NCI-H82 treated with DMSO at 0.1 percent for 48 hours (cell line): ENCODE measurements at regions not wholly inside any gene's neighbourhood (a gene's known extent, or its start where the extent isn't known, plus 50 kb on each side); places are given as distances from the start of the nearest gene placed in this dataset.
"Not testable (repeated sequence)": the region's sequence is repeated elsewhere in the genome, so short reads cannot be mapped to it uniquely, and the experiment has no call there.

Experiments used
- DNase-seq: peaks from one replicate; lab custom pipeline; 2025; ENCODE audit not compliant: unreplicated experiment; lab: John Stamatoyannopoulos, UW

GRCh38 chr10:43921478-43921877, 272.8 kb upstream of the ZNF32 start:
- DNase-seq = no peak

DNA sequence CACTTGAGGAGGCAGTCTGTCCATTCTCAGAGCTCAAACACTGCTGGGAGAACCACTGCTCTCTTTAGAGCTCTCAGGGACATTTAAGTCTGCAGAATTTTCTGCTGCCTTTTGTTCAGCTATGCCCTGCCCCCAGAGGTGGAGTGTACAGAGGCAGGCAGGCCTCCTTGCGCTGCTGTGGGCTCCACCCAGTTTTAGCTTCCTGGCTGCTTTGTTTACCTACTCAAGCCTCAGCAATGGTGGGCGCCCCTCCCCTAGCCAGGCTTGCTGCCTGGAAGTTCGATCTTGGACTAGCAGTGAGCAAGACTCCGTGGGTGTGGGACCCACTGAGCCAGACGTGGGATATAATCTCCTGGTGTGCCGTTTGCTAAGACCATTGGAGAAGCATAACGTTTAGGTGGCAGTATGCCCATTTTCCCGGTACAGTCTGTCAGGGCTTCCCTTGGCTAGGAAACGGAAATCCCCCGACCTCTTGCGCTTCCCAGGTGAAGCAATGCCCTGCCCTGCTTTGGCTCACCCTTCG, 271.6 kb upstream of the ZNF32 start:
- DNase-seq = not testable (repeated sequence)

DNA sequence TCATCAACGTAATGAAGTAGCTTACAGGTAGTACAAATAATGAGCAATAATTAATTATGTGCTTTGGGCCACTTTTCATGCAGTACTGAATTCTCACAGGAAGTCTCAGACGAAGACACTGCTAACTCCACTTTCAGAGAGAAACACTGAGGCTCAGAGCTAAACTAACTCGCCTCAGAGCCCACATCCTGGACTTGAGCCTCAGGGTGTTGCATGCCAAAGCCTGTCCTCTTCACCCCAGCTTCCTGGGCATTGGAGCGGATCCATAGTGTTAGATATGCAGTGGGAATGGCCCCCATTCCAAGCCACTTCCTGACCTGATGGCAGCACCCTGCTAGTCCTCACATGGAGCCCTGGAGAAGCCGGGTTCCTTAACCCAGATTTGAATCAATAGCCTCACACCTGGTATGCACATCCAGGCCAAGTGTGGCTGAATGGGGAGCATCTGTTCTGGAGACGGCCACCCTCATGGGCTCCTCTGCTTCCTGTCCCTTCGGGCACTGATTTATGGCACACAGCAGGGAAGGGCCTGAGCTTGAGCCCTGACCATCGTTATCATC, 265.1 kb upstream of the ZNF32 start:
- no peak for DNase-seq

GRCh38 chr10:43912469-43912868, 263.8 kb upstream of the ZNF32 start:
- no peak for DNase-seq

DNA sequence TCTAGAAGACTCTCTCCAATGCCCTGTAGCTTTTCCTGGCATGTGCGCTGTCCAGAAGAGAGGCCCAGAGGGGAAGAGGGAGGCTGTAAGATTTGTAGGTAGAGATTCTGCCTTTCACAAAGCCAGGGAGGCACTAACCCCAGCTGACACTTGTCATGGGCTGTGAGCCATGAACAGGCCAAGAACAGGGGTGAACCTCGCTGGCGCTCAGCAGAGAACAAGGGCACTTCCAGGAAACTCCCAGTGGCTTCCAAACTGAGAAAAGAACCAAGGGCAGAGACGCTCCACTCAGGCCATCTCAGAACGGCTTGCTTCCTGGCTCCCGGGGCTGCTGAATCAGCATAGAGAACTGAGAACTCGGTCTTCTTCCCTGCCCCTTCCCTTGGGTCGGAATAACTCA, 257.8 kb upstream of the ZNF32 start:
- DNase-seq = no peak

DNA sequence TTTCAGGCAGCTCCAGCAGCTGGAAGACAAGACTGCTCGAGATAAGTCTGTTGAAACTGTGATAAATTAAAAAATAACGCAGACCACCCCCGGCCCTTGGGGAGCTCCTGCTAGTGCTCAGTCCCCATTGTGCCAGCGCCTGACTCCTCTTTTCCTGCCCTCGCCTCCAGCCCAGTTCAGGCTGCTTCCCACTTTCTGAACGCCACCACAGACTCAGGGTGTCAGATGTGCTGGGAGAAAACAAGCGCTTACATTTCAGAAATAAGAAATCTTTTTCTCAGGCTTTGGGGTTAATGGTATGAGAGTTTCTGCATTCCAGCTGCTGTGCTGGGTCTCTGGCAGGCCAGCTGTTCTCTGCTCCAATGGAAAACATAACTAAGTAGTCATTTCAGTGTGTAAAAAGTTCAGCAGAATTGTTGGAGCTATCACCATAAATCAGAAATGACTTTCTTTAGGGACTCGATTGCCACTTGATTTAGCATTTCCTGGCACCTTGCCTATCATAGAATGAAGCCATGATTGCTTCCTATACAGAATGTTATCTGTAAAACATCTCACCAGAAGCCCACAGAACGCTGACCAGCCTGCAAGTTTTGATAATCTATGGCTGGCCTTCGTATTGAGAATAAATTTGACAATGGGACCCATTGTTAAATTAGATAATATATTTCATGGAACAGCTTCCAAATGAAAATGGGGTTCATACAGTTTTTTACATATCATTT, 257.0 kb upstream of the ZNF32 start:
- no peak for DNase-seq

GRCh38 chr10:43904844-43905243, 256.2 kb upstream of the ZNF32 start:
- DNase-seq = no peak

GRCh38 chr10:43904301-43904700, 255.6 kb upstream of the ZNF32 start:
- DNase-seq = no peak

DNA sequence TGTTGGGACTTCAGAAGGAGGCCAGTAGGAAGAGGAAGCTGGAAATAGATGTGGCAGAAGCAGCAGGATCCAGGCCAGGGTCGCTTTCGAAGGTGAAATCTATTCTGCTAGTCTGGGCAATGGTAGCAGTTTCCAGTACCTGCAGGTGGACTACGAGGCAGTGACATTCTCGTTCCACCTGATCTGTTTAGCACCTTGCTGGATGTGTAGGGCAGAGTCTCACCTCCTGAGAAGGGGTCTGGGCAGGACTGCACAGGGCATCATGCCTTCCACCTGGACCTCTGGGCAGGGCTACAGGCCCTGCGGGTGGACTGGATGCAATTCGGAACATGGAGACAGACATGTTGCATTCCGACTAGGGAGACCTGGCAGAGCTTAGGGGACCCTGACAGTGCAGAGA, 254.8 kb upstream of the ZNF32 start:
- DNase-seq = no peak

GRCh38 chr10:43902842-43903241, 254.2 kb upstream of the ZNF32 start:
- no peak for DNase-seq

DNA sequence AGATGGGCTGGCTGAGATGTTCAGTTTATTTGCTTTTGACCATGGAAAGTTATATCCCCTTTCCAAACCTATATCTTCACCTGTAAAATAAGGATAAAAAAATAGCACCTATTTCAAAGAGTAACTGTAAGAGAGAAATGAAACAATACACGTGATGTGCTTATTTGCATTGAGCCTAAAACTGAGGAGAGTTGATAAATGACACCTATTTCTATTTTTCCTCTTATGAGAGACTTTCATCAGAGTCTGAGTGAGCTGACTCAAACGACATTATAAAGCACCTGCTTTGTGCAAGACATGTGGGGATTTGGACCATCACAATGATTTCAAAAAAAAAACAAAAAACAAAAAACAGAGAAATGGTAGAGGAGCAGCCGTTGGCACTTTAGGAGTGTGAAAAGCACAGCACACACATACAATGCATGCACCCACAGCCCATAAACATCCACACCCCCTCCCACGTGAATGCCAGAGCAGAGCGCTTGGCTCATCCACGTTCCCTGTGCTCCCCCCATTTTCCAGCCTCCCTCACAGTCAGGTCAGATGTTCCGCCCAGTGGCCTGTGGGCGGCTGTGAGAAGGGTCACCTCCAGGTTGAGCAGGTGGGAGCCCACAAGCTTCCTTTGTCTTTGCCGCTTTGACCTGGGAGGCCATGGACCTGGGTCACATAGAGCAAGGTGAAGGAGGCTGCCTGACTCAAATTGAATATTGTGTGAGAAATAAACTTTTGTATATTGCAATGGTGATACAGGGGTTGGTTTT, 253.2 kb upstream of the ZNF32 start:
- DNase-seq = no peak

DNA sequence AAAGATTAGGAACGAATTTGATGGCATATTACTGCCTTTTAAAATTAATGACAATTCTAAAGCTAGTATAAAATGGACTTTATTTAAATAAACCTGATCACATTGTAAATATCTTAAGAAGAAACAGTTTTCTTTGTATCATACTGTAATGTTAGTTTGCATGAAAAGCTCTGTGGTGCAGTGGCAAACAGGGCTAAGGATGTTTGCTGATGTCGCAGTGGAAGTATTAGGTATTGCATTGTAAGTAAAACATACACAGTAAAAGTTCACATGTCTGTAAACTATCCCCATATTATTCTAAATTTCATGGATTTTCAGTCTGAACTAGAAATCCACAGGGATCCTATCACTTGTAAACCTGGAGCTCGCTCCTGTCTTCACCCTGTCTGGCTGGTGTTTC, 252.6 kb upstream of the ZNF32 start:
- no peak for DNase-seq

DNA sequence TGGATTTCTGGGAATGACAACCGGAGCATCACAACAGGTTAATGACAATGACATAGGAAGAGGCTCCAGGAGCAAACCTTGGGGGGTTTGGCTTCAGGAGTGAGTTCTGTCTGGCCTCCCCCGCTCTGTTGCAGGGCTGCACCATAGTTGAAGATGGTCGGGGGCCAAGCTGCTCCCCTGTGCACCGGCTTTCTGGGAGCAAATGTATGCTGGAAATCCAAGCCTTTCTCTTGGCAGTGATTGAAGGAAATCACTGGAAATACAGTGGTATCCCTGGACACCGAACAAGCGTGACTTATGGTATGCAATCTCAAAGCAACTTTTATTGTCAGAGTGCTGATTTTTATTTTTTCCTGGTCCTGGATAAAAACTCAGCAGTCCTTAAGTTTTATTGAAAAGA, 251.9 kb upstream of the ZNF32 start:
- no peak for DNase-seq

GRCh38 chr10:43899224-43899959, 250.7 kb upstream of the ZNF32 start:
- no peak for DNase-seq

DNA sequence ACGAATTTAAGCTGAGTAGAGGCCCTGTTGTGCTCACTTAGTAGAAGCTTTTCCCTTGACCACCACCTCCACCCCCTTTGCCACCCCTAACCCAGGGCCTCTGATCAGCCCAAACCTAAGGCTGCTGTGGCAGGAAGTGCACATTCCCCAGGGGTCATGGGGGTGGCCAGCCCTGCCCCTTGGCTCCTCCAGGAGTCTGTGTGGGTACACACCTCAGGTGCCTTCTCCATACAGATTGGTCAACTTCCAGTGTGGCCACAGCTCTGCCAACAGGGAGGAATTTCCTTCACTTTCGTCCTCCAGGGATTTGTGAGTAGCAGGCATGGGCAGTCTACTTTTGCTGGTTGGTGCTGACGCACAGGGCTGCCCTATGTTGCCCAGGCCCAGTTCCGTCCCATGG, 249.9 kb upstream of the ZNF32 start:
- DNase-seq = no peak

GRCh38 chr10:43897765-43898419, 249.2 kb upstream of the ZNF32 start:
- no peak for DNase-seq

DNA sequence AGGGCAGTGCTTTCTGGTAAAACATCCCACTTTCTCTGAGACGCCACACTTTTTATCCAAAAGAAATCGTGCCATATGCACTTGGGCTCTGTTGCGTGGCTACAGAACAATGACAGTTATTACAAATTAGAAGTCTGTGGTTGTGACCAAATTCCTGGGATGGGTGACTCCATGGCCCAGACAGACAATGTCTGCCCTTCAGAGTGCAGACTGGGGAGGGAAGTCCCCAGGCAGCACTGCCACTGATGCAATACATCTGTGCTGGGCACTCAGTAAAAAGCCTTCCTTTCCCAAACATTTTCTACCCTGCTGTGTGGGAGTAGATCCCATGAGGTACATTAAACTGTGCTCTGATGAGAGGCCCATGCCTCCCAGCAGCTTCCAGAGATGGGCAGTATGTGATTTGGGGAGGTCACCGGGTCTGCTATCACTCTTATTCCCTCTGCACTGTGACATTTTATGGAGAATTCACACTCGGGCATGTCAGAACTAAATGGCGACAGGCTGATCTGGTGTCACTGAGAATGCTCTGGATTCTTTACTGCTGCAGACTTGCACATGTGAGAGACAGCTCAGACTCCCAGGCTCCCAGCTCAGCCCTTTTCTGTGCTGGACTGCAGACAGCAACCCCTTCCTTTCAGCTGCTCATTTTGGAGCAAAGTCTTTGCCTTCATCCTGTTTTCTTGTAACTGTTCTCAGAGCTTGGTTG, 243.5 kb upstream of the ZNF32 start:
- no peak for DNase-seq

GRCh38 chr10:43891241-43891640, 242.6 kb upstream of the ZNF32 start:
- DNase-seq = no peak

DNA sequence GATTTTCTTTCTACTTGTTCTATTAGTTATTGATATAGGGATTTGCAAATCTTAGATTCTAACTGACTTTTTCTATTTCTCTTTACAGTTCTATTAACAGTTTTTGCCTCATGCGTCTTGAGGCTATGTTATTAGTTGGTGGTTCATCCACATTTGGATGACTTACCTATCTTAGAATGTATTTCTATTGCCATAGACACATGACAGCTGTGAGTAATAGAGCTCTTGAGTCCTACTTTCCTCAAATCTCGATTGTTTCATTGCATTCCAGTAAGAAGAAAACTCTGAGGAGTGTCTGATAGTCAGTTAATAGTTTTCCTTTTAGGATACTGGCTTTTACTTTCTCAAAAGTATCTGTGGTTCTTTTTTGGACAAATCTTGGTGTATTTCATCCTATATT, 241.4 kb upstream of the ZNF32 start:
- DNase-seq = no peak

DNA sequence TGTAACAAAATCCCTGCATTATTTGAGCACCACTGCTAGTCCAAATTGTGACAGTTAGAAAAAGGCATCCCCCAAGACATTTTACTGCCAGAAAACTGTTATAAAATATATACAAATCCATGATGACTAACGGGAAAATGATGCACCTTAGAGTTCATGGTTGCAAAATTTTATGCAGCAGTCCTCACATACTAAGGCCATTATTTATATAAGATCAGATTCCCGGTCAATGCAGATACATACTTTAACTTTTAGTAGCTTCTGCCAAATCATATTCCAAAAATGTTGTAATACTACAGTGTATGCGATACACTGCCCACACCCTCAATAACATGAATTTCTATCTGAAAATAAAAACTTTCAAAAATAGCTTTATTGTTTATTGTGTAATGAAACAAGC, 239.9 kb upstream of the ZNF32 start:
- DNase-seq = no peak
